NCI-H1417 (cell line): ENCODE measurements at regions not wholly inside any gene's neighbourhood (a gene's known extent, or its start where the extent isn't known, plus 50 kb on each side); places are given as distances from the start of the nearest gene placed in this dataset.

Experiments used
- DNase-seq, 3 experiments: peaks; one replicate each; lab custom pipeline; 2025; lab: John Stamatoyannopoulos, UW

- no peak for DNase-seq
Observed at GRCh38 chr22:27175021-27175838, 517.8 kb downstream of the MIAT start.

- no peak for DNase-seq
Observed at GRCh38 chr22:27175974-27176373, 518.6 kb downstream of the MIAT start.

GRCh38 chr22:27179161-27179560, 521.8 kb downstream of the MIAT start:
- no peak for DNase-seq

- DNase-seq: no peak
Observed at GRCh38 chr22:27181537-27181936, 524.1 kb downstream of the MIAT start.

GRCh38 chr22:27183474-27183873, 526.1 kb downstream of the MIAT start:
- DNase-seq: no peak

- DNase-seq: no peak
Observed at GRCh38 chr22:27185099-27185709, 527.8 kb downstream of the MIAT start.

GRCh38 chr22:27185760-27186302, 528.4 kb downstream of the MIAT start:
- no peak for DNase-seq

- no peak for DNase-seq
Observed at GRCh38 chr22:27186643-27187042, 529.3 kb downstream of the MIAT start.

GRCh38 chr22:27192135-27192829, 534.9 kb downstream of the MIAT start:
- DNase-seq: no peak

- no peak for DNase-seq
Observed at GRCh38 chr22:27193215-27193614, 535.8 kb downstream of the MIAT start.

- no peak for DNase-seq
Observed at GRCh38 chr22:27193636-27194035, 536.2 kb downstream of the MIAT start.

GRCh38 chr22:27194096-27194748, 536.8 kb downstream of the MIAT start:
- DNase-seq: no peak

GRCh38 chr22:27195094-27195493, 537.7 kb downstream of the MIAT start:
- no peak for DNase-seq

- DNase-seq: no peak
Observed at GRCh38 chr22:27195494-27195893, 538.1 kb downstream of the MIAT start.

- DNase-seq: no peak
Observed at GRCh38 chr22:27196606-27197005, 539.2 kb downstream of the MIAT start.

- DNase-seq: no peak
Observed at GRCh38 chr22:27197052-27197451, 539.7 kb downstream of the MIAT start.

- DNase-seq: no peak
Observed at GRCh38 chr22:27197618-27198017, 540.2 kb downstream of the MIAT start.

GRCh38 chr22:27198518-27199035, 541.2 kb downstream of the MIAT start:
- DNase-seq: no peak

- DNase-seq: no peak
Observed at GRCh38 chr22:27199354-27199753, 542.0 kb downstream of the MIAT start.

- no peak for DNase-seq
Observed at GRCh38 chr22:27201276-27201675, 543.9 kb downstream of the MIAT start.

GRCh38 chr22:27201741-27202140, 544.4 kb downstream of the MIAT start:
- no peak for DNase-seq

- DNase-seq: no peak
Observed at GRCh38 chr22:27203276-27203660, 545.9 kb downstream of the MIAT start.
